Gastroesophageal sphincter (tissue), 3 donors: ENCODE measurements at regions not wholly inside any gene's neighbourhood (a gene's known extent, or its start where the extent isn't known, plus 50 kb on each side); places are given as distances from the start of the nearest gene placed in this dataset.

Experiments used
- CTCF ChIP-seq, 4 experiments: fragments of 200-600 bp in 2 of 4; fragments of 450-650 bp in 2 of 4; sonication (generic) in 1 of 4; IDR thresholded peaks; one replicate each; pipeline ENCODE4 v1.5.1; 2017 to 2019; ENCODE audit warnings: antibody characterized with exemption in 4 of 4, mild to moderate bottlenecking in 2 of 4, moderate library complexity in 2 of 4
- EP300 ChIP-seq: sonication (generic); formaldehyde crosslinking; IDR thresholded peaks from one replicate; pipeline ENCODE4 v1.6.1; 2017; ENCODE audit warnings: antibody characterized with exemption, mild to moderate bottlenecking
- POLR2A ChIP-seq, 2 donors: fragments of 450-650 bp; IDR thresholded peaks; one replicate each; pipeline ENCODE4 v1.6.1; 2017; ENCODE audit warnings: antibody characterized with exemption in 2 of 2, mild to moderate bottlenecking in 2 of 2, moderate library complexity in 1 of 2

- TF ChIP-seq CTCF (IDR thresholded peaks at IDR 0.05) (no peak), POLR2A (IDR thresholded peaks at IDR 0.05) (no peak), EP300 (no peak)
Observed at GRCh38 chr2:181143790-181144300, 163.4 kb downstream of the UBE2E3 start.
